ENCODE measurements at regions not wholly inside any gene's neighbourhood (a gene's known extent, or its start where the extent isn't known, plus 50 kb on each side); places are given as distances from the start of the nearest gene placed in this dataset.

DNA sequence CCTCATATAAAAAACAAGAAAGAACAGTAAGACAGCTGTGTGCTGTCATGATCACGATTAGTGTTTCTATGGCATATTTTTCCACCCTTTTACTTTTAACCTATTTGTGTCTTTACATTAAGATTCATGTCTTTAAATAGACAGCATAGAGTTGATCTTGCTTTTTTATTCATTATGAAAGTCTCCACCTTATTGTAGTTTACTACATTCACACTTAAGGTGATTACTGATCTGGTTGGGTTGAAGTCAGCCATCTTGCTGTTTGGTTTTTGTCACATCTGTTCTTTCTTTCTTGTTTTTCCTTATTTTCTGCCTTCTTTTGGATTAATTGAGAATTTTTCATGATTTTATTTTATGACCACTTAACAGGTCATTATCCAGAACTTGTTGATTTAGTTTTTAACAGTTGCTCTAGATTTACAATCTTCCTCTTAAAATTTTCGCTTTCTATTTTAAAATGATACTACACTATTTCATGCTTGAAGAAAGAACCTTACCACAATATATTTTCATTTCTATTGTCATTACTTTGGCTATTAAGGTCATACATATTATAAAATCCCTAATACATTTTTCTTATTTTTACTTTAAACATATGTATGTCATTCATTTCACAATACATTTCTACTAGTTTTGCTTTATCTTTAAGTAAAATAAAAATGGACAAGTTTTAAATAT, 292.5 kb downstream of the SH3GL2 start:
- DNase-seq (ENCODE audit: low read depth in 2 of 2) = no peak
- TF ChIP-seq, protein P1, sequence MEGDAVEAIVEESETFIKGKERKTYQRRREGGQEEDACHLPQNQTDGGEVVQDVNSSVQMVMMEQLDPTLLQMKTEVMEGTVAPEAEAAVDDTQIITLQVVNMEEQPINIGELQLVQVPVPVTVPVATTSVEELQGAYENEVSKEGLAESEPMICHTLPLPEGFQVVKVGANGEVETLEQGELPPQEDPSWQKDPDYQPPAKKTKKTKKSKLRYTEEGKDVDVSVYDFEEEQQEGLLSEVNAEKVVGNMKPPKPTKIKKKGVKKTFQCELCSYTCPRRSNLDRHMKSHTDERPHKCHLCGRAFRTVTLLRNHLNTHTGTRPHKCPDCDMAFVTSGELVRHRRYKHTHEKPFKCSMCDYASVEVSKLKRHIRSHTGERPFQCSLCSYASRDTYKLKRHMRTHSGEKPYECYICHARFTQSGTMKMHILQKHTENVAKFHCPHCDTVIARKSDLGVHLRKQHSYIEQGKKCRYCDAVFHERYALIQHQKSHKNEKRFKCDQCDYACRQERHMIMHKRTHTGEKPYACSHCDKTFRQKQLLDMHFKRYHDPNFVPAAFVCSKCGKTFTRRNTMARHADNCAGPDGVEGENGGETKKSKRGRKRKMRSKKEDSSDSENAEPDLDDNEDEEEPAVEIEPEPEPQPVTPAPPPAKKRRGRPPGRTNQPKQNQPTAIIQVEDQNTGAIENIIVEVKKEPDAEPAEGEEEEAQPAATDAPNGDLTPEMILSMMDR (IDR thresholded peaks at IDR 0.05; ENCODE audit: low read depth, low read length) = no peak
- H3K4me3 ChIP-seq (replicated peaks in 1 of 2; ENCODE audit: low read depth in 2 of 2, low read length in 2 of 2) = no peak overlapping the region

DNA sequence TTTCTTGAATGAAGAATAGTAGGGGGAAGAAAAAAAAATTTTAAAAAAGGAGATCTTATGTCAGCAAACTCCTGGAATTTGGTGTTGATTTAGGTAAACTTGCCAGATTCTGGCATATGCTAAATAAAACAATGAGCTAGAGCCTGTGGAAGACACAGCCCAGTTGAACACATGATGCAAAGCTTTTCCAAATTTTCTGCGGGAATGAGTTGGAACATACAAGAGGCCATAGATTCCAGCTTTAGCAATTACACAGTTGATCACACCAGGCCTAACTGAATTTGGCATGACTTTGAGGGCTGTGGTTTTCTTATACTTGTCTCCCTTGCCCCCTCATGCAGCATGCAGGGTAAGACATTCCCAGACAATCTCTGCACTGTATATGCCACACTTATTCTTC, 297.0 kb downstream of the SH3GL2 start:
- no peak overlapping the region for H3K4me3 ChIP-seq (replicated peaks in 1 of 2; ENCODE audit: low read depth in 2 of 2, low read length in 2 of 2)
- DNase-seq (ENCODE audit: low read depth in 2 of 2) = no peak
- TF ChIP-seq, protein P1 (IDR thresholded peaks at IDR 0.05; ENCODE audit: low read depth, low read length) = no peak

DNA sequence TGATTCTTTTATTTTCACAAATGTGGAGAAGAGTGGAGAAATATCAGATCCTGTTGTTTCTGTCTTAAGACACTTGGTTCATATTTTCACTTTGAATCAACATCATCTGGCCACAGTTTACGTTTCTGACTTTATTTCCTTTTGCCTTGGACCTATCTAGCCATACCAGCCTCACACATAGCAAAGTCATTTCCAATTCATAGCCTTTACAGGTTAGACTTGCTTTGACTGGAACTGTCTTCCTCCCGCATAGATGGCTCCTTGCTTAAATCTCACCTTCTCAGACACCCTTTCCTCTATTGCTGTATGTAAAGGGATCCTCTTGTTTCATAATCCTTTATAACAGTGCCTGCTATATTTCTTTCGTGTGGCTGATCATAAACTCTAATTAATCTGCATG, 297.8 kb downstream of the SH3GL2 start:
- no peak overlapping the region for H3K4me3 ChIP-seq (replicated peaks in 1 of 2; ENCODE audit: low read depth in 2 of 2, low read length in 2 of 2)
- TF ChIP-seq, protein P1 (IDR thresholded peaks at IDR 0.05; ENCODE audit: low read depth, low read length) = no peak
- DNase-seq (ENCODE audit: low read depth in 2 of 2) = no peak

DNA sequence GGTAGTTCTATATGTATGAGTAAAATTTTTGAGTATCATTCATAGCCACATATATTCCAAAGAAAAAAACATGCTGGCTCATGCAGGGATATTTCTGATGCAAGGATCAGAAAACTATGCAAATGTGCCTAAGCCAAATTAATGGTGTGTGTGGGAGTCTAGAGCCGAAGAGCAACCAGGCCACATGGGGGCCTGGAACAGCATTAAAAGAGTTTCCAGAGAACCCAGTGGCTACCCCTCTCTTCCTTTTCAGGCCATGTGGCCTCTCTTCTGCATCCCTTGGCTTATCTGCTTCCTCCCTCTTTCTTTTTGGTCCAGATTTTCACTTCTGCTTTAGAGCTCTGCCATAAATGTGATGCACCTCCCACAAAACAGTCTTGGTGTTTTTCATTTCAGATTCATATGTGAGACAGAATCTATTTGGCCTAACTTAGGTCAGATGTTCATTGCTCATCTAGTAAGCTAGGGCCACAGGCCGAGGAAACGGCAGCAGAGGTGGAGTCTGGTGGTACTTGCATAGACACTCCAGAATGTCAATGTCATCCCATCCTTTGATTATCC, 300.0 kb downstream of the SH3GL2 start:
- TF ChIP-seq, protein P1 (IDR thresholded peaks at IDR 0.05; ENCODE audit: low read depth, low read length) = no peak
- H3K4me3 ChIP-seq (replicated peaks in 1 of 2; ENCODE audit: low read depth in 2 of 2, low read length in 2 of 2) = no peak overlapping the region
- no peak for DNase-seq (ENCODE audit: low read depth in 2 of 2)

- no peak overlapping the region for H3K4me3 ChIP-seq (replicated peaks in 1 of 2; ENCODE audit: low read depth in 2 of 2, low read length in 2 of 2)
- DNase-seq (ENCODE audit: low read depth in 2 of 2) = no peak
- TF ChIP-seq, protein P1 (IDR thresholded peaks at IDR 0.05; ENCODE audit: low read depth, low read length) = no peak
Observed at GRCh38 chr9:17881371-17881770, 302.5 kb downstream of the SH3GL2 start.

DNA sequence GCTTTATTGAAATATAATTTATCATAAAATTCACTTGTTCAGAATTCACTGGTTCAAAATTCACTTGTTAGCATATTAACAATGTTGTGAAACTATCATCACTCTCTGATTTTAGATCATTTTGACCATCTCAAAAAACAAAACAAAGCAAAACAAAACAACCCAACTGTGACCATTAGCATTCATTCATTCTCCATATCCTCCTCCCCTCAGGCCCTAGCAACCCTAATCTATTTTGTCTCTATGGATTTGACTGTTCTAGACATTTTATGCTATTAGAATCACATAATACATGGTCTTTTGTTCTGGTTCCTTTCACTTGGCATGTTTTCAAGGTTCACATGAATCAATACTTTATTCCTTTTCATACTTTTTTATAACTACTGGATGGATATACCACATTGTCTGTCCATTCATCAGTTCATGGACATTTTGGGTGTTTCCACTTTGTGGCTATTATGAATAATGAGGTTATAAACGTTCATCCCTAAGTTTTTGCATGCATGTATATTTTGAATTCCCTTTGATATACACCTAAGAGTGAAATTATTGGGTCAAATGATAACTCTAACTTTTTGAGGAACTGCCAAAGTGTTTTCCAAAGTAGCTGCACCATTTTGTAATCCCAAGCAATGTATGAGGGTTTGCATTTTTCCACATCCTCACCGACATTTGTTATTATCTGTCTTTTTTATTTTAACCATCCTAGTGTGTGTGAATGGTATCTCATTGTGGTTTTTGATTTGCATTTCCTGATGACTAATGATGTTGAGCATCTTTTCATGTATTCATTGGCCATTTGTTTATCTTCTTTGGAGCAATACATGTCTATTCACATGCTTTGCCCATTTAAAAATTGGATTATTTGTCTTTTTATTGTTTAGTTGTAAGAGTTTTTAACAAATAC, 304.1 kb downstream of the SH3GL2 start:
- TF ChIP-seq, protein P1 (IDR thresholded peaks at IDR 0.05; ENCODE audit: low read depth, low read length) = no peak
- no peak for DNase-seq (ENCODE audit: low read depth in 2 of 2)
- H3K4me3 ChIP-seq (replicated peaks in 1 of 2; ENCODE audit: low read depth in 2 of 2, low read length in 2 of 2) = no peak overlapping the region
